ENCODE measurements at regions not wholly inside any gene's neighbourhood (a gene's known extent, or its start where the extent isn't known, plus 50 kb on each side); places are given as distances from the start of the nearest gene placed in this dataset.

- ChIA-PET CTCF (no interaction called here), POLR2A (no interaction called here)
- Histone ChIP-seq H3K4me1 (ENCODE audit: control insufficient read depth, insufficient read depth, low read length) (no peaks in the 10 kb centered on the region), H3K9me3 (ENCODE audit: control insufficient read depth, insufficient read depth, low read depth, low read length) (no peaks in the 10 kb centered on the region), H3K27ac (ENCODE audit: low read length) (no peak overlapping the region), H3K4me3 (ENCODE audit: low read depth in 2 of 2, low read length in 2 of 2) (no peak overlapping the region), H3K27me3 (ENCODE audit: control insufficient read depth, insufficient read depth, low read length) (no peaks in the 10 kb centered on the region), H3K36me3 (ENCODE audit: control insufficient read depth, insufficient read depth, low read length) (no peaks in the 10 kb centered on the region)
- ATAC-seq = no peak
- BruUV-seq (replicated peaks) = no TSS peak
- in situ Hi-C loops (cut with HindIII; ENCODE audit: low pct_unique_long_range_greater_than_20kb, low sequenced_read_pairs) (no loop called here), intact Hi-C loops (cut with micrococcal nuclease; ENCODE audit: unreplicated experiment) (loop anchor here (10.0 kb wide), 2 partner anchors 483 to 573 kb away; partner anchors contain the start of gene RBMS1)
- DNase-seq (ENCODE audit: low read depth, low spot score) = no peak
- TF ChIP-seq SIN3A (IDR thresholded peaks at IDR 0.05; ENCODE audit: borderline replicate concordance, insufficient read depth, low read depth, low read length) (no peak), TCF7L2 (IDR thresholded peaks at IDR 0.05; ENCODE audit: low read depth, low read length) (no peak), POLR2AphosphoS5 (IDR thresholded peaks at IDR 0.05; ENCODE audit: low read depth, low read length) (no peak), REST (IDR thresholded peaks at IDR 0.05; ENCODE audit: insufficient read depth in 1 of 2, low read depth in 2 of 2, low read length in 1 of 2) (no peak)
- TF ChIP-seq, protein P1, sequence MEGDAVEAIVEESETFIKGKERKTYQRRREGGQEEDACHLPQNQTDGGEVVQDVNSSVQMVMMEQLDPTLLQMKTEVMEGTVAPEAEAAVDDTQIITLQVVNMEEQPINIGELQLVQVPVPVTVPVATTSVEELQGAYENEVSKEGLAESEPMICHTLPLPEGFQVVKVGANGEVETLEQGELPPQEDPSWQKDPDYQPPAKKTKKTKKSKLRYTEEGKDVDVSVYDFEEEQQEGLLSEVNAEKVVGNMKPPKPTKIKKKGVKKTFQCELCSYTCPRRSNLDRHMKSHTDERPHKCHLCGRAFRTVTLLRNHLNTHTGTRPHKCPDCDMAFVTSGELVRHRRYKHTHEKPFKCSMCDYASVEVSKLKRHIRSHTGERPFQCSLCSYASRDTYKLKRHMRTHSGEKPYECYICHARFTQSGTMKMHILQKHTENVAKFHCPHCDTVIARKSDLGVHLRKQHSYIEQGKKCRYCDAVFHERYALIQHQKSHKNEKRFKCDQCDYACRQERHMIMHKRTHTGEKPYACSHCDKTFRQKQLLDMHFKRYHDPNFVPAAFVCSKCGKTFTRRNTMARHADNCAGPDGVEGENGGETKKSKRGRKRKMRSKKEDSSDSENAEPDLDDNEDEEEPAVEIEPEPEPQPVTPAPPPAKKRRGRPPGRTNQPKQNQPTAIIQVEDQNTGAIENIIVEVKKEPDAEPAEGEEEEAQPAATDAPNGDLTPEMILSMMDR (IDR thresholded peaks at IDR 0.05) = no peak
Measured at GRCh38 chr2:160977854-160978253, 182.4 kb upstream of the TANK start.

DNA sequence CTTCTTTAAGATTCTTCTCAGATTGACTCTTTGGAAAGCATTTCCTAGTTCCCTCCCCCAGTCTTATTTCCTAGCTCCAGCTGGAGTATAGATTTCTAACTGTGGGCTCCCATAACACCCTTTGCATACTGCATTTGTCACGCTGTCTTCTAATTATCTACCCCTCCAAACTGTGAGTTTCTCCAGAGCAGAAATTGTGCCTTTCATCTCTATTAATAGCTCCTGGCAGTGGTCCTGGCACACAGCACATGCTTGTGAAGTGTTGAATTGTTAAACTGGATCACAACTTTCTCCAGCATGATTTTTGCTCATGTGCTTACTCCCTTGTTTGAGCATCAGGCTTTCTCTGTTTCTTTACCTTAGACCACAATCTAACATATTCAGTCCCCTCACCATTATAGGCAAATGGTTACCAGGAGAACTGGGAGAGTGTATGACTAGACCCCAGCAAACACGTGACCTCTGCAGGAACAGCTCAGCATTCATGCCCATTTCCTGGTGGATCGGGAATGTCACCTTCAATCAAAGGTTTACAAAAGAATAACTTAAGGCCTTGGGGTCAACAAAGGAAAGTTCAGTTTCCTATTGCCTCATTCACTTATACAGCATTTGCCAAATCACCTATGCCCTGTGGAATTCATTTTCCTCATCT, 175.7 kb upstream of the TANK start:
- H3K27me3 ChIP-seq (ENCODE audit: control insufficient read depth, insufficient read depth, low read length) = no peaks in the 10 kb centered on the region
- no peaks in the 10 kb centered on the region for H3K4me1 ChIP-seq (ENCODE audit: control insufficient read depth, insufficient read depth, low read length)
- ChIA-PET POLR2A (no interaction called here), CTCF (no interaction called here)
- no TSS peak for BruUV-seq (replicated peaks)
- ATAC-seq = no peak
- TF ChIP-seq POLR2AphosphoS5 (IDR thresholded peaks at IDR 0.05; ENCODE audit: low read depth, low read length) = no peak
- TF ChIP-seq SIN3A (IDR thresholded peaks at IDR 0.05; ENCODE audit: borderline replicate concordance, insufficient read depth, low read depth, low read length) = no peak
- TF ChIP-seq TCF7L2 (IDR thresholded peaks at IDR 0.05; ENCODE audit: low read depth, low read length) = no peak
- TF ChIP-seq, protein P1 (IDR thresholded peaks at IDR 0.05) = no peak
- no peak for TF ChIP-seq REST (IDR thresholded peaks at IDR 0.05; ENCODE audit: insufficient read depth in 1 of 2, low read depth in 2 of 2, low read length in 1 of 2)
- in situ Hi-C loops (cut with HindIII; ENCODE audit: low pct_unique_long_range_greater_than_20kb, low sequenced_read_pairs) = no loop called here
- H3K9me3 ChIP-seq (ENCODE audit: control insufficient read depth, insufficient read depth, low read depth, low read length) = no peaks in the 10 kb centered on the region
- H3K27ac ChIP-seq (ENCODE audit: low read length) = no peak overlapping the region
- H3K36me3 ChIP-seq (ENCODE audit: control insufficient read depth, insufficient read depth, low read length) = no peaks in the 10 kb centered on the region
- DNase-seq (ENCODE audit: low read depth, low spot score) = no peak
- intact Hi-C loops (cut with micrococcal nuclease; ENCODE audit: unreplicated experiment) = no loop called here
- H3K4me3 ChIP-seq (ENCODE audit: low read depth in 2 of 2, low read length in 2 of 2) = no peak overlapping the region

All from Panc1 (cell line).